ENCODE measurements at regions not wholly inside any gene's neighbourhood (a gene's known extent, or its start where the extent isn't known, plus 50 kb on each side); places are given as distances from the start of the nearest gene placed in this dataset.
"Not testable (repeated sequence)": the region's sequence is repeated elsewhere in the genome, so short reads cannot be mapped to it uniquely, and the experiment has no call there.

DNA sequence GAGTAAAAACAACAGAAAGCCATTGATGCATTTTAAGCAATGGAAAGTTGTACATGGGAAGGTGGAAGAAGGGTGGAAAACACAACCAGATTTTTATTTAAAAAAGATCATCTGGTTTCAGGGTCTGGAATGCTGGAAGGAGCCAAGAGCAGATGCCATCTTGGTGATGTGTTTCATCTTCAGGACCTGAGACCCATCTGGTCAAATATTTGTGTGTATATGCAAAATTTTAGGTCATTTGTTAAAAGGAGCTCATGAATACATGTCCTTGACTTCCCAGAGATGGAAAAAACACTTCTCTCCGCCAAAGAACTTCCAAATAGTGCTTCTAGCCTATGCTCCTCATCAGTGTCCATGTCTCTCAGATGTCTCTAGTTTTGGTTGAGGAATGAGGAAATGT is 110.6 kb upstream of the GDNF start:
- Histone ChIP-seq H3K4me1 (ENCODE audit: control insufficient read depth, extremely low read depth, insufficient read depth, low read length) (no peaks in the 10 kb centered on the region), H3K4me3 (replicated peaks in 1 of 4; ENCODE audit: control extremely low read depth in 1 of 4, insufficient read depth in 1 of 4, low read depth in 3 of 4, low read length in 4 of 4) (no peak overlapping the region), H3K27me3 (ENCODE audit: control insufficient read depth, insufficient read depth, low read length) (peaks cover 2% of the 10 kb centered on the region), H3K4me2 (ENCODE audit: extremely low read depth, insufficient read depth, low read length) (no peak overlapping the region), H3K36me3 (ENCODE audit: control insufficient read depth, insufficient read depth, low read length) (no peaks in the 10 kb centered on the region), H2AFZ (ENCODE audit: low read length) (no peak overlapping the region), H3K27ac (ENCODE audit: insufficient read depth, low read length) (no peak overlapping the region), H3K9me3 (ENCODE audit: control insufficient read depth, insufficient read depth, low read depth, low read length) (no peaks in the 10 kb centered on the region), H3K79me2 (ENCODE audit: control insufficient read depth, insufficient read depth, low read length) (no peaks in the 10 kb centered on the region), H3K9ac (ENCODE audit: insufficient read depth, low read length) (no peak overlapping the region), H4K20me1 (ENCODE audit: control insufficient read depth, extremely low read depth, insufficient read depth, low read length) (no peaks in the 10 kb centered on the region)
- TF ChIP-seq EZH2 (IDR thresholded peaks at IDR 0.05; ENCODE audit: low read length, missing control alignments) = no peak
- TF ChIP-seq, protein P1, sequence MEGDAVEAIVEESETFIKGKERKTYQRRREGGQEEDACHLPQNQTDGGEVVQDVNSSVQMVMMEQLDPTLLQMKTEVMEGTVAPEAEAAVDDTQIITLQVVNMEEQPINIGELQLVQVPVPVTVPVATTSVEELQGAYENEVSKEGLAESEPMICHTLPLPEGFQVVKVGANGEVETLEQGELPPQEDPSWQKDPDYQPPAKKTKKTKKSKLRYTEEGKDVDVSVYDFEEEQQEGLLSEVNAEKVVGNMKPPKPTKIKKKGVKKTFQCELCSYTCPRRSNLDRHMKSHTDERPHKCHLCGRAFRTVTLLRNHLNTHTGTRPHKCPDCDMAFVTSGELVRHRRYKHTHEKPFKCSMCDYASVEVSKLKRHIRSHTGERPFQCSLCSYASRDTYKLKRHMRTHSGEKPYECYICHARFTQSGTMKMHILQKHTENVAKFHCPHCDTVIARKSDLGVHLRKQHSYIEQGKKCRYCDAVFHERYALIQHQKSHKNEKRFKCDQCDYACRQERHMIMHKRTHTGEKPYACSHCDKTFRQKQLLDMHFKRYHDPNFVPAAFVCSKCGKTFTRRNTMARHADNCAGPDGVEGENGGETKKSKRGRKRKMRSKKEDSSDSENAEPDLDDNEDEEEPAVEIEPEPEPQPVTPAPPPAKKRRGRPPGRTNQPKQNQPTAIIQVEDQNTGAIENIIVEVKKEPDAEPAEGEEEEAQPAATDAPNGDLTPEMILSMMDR (conservative IDR thresholded peaks at IDR 0.05 in 1 of 2, IDR thresholded peaks at IDR 0.05 in 1 of 2; ENCODE audit: low read depth in 1 of 2, low read length in 2 of 2) = no peak
- DNase-seq (ENCODE audit: low read depth in 2 of 2) = peak in 1 of 2 donors; percentile 21

DNA sequence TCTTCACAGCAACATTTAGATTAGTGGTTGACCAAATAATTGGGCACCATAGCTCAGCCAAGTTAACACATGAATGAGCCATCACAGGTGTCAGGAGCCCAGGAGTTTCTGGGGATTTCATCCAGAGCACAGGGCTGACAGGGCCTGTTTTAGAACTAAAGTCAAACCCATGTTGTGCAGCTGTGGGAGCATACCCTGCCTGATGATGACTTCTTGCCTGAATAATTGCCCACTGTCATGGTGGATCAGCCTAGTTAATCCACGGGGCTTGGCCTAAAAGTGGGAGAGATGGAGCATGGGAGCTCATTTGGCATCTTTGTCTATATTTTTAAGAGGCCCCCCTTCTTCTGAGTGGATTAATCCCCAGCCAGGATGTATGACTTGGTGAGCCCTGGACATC is 105.6 kb upstream of the GDNF start:
- no peaks in the 10 kb centered on the region for H3K4me1 ChIP-seq (ENCODE audit: control insufficient read depth, extremely low read depth, insufficient read depth, low read length)
- DNase-seq (ENCODE audit: low read depth in 2 of 2) = no peak
- no peak overlapping the region for H3K27ac ChIP-seq (ENCODE audit: insufficient read depth, low read length)
- H3K4me2 ChIP-seq (ENCODE audit: extremely low read depth, insufficient read depth, low read length) = no peak overlapping the region
- H2AFZ ChIP-seq (ENCODE audit: low read length) = no peak overlapping the region
- no peaks in the 10 kb centered on the region for H3K79me2 ChIP-seq (ENCODE audit: control insufficient read depth, insufficient read depth, low read length)
- no peak overlapping the region for H3K9ac ChIP-seq (ENCODE audit: insufficient read depth, low read length)
- no peaks in the 10 kb centered on the region for H3K9me3 ChIP-seq (ENCODE audit: control insufficient read depth, insufficient read depth, low read depth, low read length)
- H4K20me1 ChIP-seq (ENCODE audit: control insufficient read depth, extremely low read depth, insufficient read depth, low read length) = no peaks in the 10 kb centered on the region
- peaks cover 2% of the 10 kb centered on the region for H3K27me3 ChIP-seq (ENCODE audit: control insufficient read depth, insufficient read depth, low read length)
- no peak overlapping the region for H3K4me3 ChIP-seq (replicated peaks in 1 of 4; ENCODE audit: control extremely low read depth in 1 of 4, insufficient read depth in 1 of 4, low read depth in 3 of 4, low read length in 4 of 4)
- H3K36me3 ChIP-seq (ENCODE audit: control insufficient read depth, insufficient read depth, low read length) = no peaks in the 10 kb centered on the region
- TF ChIP-seq, protein P1 (conservative IDR thresholded peaks at IDR 0.05 in 1 of 2, IDR thresholded peaks at IDR 0.05 in 1 of 2; ENCODE audit: low read depth in 1 of 2, low read length in 2 of 2) = no peak
- no peak for TF ChIP-seq EZH2 (IDR thresholded peaks at IDR 0.05; ENCODE audit: low read length, missing control alignments)

DNA sequence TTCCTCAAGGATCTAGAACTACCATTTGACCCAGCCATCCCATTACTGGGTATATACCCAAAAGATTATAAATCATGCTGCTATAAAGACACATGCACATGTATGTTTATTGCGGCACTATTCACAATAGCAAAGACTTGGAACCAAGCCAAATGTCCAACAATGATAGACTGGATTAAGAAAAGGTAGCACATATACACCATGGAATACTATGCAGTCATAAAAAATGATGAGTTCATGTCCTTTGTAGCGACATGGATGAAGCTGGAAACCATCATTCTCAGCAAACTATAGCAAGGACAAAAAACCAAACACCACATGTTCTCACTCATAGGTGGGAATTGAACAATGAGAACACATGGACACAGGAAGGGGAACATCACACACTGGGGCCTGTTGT is 103.3 kb upstream of the GDNF start:
- H3K4me1 ChIP-seq (ENCODE audit: control insufficient read depth, extremely low read depth, insufficient read depth, low read length); H4K20me1 ChIP-seq (ENCODE audit: control insufficient read depth, extremely low read depth, insufficient read depth, low read length); H3K36me3 ChIP-seq (ENCODE audit: control insufficient read depth, insufficient read depth, low read length); H3K9ac ChIP-seq (ENCODE audit: insufficient read depth, low read length); H3K4me2 ChIP-seq (ENCODE audit: extremely low read depth, insufficient read depth, low read length); H2AFZ ChIP-seq (ENCODE audit: low read length); H3K27ac ChIP-seq (ENCODE audit: insufficient read depth, low read length); H3K4me3 ChIP-seq (replicated peaks in 1 of 4; ENCODE audit: control extremely low read depth in 1 of 4, insufficient read depth in 1 of 4, low read depth in 3 of 4, low read length in 4 of 4); DNase-seq (ENCODE audit: low read depth in 2 of 2); H3K27me3 ChIP-seq (ENCODE audit: control insufficient read depth, insufficient read depth, low read length); H3K79me2 ChIP-seq (ENCODE audit: control insufficient read depth, insufficient read depth, low read length); H3K9me3 ChIP-seq (ENCODE audit: control insufficient read depth, insufficient read depth, low read depth, low read length): not testable (repeated sequence)
